Stimulated activated effector memory CD8-positive, alpha-beta T cell treated with anti-CD3 and anti-CD28 coated beads, Interleukin-12 subunit alpha, Interleukin-12 subunit beta, amount 100 ng/mL, for 72 hours (primary cell): ENCODE measurements at regions not wholly inside any gene's neighbourhood (a gene's known extent, or its start where the extent isn't known, plus 50 kb on each side); places are given as distances from the start of the nearest gene placed in this dataset.

Experiments used
- ATAC-seq: fragments of 150-1000 bp; cut with Tn5 transposase; 2 replicates; pipeline ENCODE4 v1.10.0; 2021
- DNase-seq, 2 donors: peaks; one replicate each; pipeline ENCODE4 v3.0.0; 2021 to 2022; ENCODE audit warnings: low spot score in 2 of 2
- H3K27ac Mint-ChIP-seq: one replicate; pipeline ENCODE4 v1.8.0; 2022; ENCODE audit warnings: mild to moderate bottlenecking, mixed read lengths
- H3K36me3 Mint-ChIP-seq: one replicate; pipeline ENCODE4 v1.8.0; 2022; ENCODE audit warnings: mild to moderate bottlenecking, mixed read lengths
- H3K4me1 Mint-ChIP-seq: one replicate; pipeline ENCODE4 v1.8.0; 2022; ENCODE audit warnings: mixed read lengths
- H3K4me3 Mint-ChIP-seq: one replicate; pipeline ENCODE4 v1.8.0; 2022; ENCODE audit warnings: mild to moderate bottlenecking, mixed read lengths
- H3K9me3 Mint-ChIP-seq: one replicate; pipeline ENCODE4 v1.8.0; 2022; ENCODE audit warnings: mixed read lengths

GRCh38 chr6:14451594-14452374 lies 334.2 kb downstream of the CD83 start:
- peak overlapping the region; percentile 92 for H3K27ac Mint-ChIP-seq
- H3K36me3 Mint-ChIP-seq, result peaks cover 16% of the 10 kb centered on the region
- DNase-seq, result no peak
- no peaks in the 10 kb centered on the region for H3K9me3 Mint-ChIP-seq
- peaks cover 51% of the 10 kb centered on the region for H3K4me1 Mint-ChIP-seq
- no peak for ATAC-seq
- no peak overlapping the region for H3K4me3 Mint-ChIP-seq

GRCh38 chr6:14452567-14453527 lies 335.3 kb downstream of the CD83 start:
- Mint-ChIP-seq H3K4me1 (peaks cover 51% of the 10 kb centered on the region), H3K27ac (peak overlapping the region; percentile 92), H3K36me3 (peaks cover 16% of the 10 kb centered on the region), H3K4me3 (peak overlapping the region; percentile 59), H3K9me3 (no peaks in the 10 kb centered on the region)
- DNase-seq (peak; percentile 16 to 77), ATAC-seq (peak; percentile 93)

- Mint-ChIP-seq H3K27ac (peak overlapping the region; percentile 92), H3K36me3 (peaks cover 16% of the 10 kb centered on the region), H3K4me1 (peaks cover 51% of the 10 kb centered on the region), H3K4me3 (peak overlapping the region; percentile 59), H3K9me3 (no peaks in the 10 kb centered on the region)
- DNase-seq, result peak in 1 of 2 donors; percentile 56
- ATAC-seq, result peak; percentile 53
Observed at GRCh38 chr6:14453712-14454472, 336.3 kb downstream of the CD83 start.

DNA sequence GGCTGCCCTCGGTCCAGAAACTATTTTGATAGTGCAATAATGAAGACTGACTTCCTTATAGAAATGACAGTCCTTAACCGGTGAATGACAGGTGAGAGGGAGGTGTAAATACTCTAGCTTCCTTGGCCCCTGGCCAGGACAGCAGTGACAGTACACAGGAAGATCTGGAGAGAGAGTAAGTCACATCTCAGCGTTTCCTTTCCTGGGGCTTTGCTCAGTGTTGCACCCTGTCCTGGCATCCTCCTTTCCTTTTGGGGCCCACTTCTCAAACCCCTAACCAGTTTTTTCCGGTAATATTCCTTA lies 336.9 kb downstream of the CD83 start:
- H3K4me3 Mint-ChIP-seq, result no peak overlapping the region
- ATAC-seq (peak; percentile 42), DNase-seq (peak in 1 of 2 donors; percentile 59)

DNA sequence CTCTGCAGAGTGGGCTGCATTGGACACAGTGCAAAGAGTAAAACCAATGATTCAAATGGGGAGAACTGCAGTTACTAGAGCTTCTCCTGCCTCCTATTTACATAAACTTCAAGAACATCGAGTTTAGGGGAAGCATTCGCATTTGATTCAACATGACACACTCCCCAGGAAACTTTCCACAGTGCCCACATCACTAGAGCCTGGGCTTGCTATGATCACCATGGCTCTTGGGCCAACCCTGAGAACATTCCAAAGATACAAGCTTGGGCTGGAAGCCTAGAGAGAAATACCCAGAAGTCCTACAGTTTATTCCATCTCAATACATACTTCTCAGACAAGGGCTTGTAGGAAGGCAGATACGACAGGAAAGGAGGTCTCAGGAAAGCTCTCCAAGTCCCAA lies 337.9 kb downstream of the CD83 start:
- Mint-ChIP-seq H3K4me1 (peaks cover 38% of the 10 kb centered on the region), H3K36me3 (peaks cover 16% of the 10 kb centered on the region), H3K9me3 (no peaks in the 10 kb centered on the region), H3K27ac (peak overlapping the region; percentile 67), H3K4me3 (no peak overlapping the region)
- DNase-seq, result no peak
- no peak for ATAC-seq

More for the DNA sequence above, 336.9 kb downstream of the CD83 start:
- peaks cover 16% of the 10 kb centered on the region for H3K36me3 Mint-ChIP-seq
- H3K9me3 Mint-ChIP-seq, result no peaks in the 10 kb centered on the region
- H3K4me1 Mint-ChIP-seq, result peaks cover 48% of the 10 kb centered on the region
- peak overlapping the region; percentile 67 for H3K27ac Mint-ChIP-seq

DNA sequence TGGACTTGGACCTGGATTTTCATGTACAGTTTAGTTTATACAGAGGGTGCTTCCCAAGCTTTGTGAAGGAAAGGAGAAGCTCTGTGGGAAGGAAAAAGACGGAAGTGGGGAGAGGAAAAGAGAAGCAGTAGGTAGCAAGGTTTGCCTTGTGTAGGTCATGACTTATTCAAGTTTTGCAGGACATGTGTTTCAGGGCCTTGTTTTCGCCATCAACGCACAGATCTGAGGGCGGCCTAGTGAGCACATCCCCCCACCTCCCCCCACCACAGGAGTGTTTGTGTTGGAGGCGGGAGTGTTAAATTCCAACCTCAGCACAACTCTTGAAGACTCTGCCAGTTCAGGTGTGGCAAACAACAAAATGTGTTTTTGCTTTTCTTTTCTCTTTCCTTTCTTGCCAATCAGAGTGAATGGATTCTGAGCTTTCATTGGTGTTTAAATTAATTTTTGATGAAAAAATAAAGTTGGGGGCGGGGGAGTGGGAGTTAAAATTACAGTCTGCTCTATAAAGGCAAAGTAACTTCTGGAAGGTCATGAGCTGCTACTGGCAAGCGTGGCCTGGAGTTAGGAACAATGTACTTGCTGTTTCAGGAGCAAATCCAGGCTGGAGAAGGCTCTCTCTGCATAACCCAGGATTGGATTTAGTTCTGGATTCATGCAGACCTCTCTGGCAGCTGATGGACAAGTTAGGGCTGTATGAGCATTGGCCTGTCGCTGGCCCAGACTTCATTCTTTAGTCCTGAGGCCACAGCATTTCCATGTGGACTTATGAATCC lies 338.5 kb downstream of the CD83 start:
- Mint-ChIP-seq H3K27ac (no peak overlapping the region), H3K4me3 (no peak overlapping the region), H3K4me1 (peaks cover 38% of the 10 kb centered on the region)

GRCh38 chr6:14456941-14457340 lies 339.4 kb downstream of the CD83 start:
- DNase-seq (no peak), ATAC-seq (no peak)
- Mint-ChIP-seq H3K4me1 (peaks cover 38% of the 10 kb centered on the region), H3K4me3 (no peak overlapping the region), H3K9me3 (no peaks in the 10 kb centered on the region), H3K36me3 (peaks cover 6% of the 10 kb centered on the region), H3K27ac (no peak overlapping the region)

More for the DNA sequence above, 338.5 kb downstream of the CD83 start:
- H3K9me3 Mint-ChIP-seq, result no peaks in the 10 kb centered on the region
- H3K36me3 Mint-ChIP-seq, result peaks cover 11% of the 10 kb centered on the region
- DNase-seq (no peak), ATAC-seq (no peak)

DNA sequence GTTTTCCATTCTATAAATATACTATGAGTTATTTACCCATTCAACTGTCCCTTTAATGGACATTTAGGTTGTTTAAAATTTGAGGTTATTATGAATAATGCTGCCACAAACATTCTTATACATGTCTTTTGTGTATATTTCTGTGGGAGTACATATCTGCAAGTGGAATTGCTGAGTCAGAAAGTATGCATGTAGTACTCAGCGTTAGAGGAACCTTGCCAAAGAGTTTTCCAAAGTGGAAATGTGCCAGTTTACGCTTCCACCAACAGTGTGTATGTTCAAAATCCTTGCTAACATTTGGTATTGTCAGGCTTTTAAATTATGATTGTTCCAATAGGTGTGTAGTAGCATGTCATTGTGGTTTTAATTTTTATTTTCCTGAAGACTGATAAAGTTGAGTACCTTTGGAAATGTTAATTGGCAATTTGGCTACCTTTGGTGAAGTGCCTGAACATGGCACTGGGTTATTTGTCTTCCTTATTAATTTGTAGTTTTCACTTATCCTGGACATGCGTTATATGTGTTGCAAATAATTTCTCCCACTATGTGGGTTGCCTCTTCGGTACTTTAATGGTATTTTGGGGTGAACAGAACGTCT lies 341.2 kb downstream of the CD83 start:
- Mint-ChIP-seq H3K27ac (no peak overlapping the region), H3K4me3 (no peak overlapping the region), H3K36me3 (no peaks in the 10 kb centered on the region), H3K9me3 (no peaks in the 10 kb centered on the region), H3K4me1 (peaks cover 22% of the 10 kb centered on the region)
- ATAC-seq (no peak), DNase-seq (no peak)

DNA sequence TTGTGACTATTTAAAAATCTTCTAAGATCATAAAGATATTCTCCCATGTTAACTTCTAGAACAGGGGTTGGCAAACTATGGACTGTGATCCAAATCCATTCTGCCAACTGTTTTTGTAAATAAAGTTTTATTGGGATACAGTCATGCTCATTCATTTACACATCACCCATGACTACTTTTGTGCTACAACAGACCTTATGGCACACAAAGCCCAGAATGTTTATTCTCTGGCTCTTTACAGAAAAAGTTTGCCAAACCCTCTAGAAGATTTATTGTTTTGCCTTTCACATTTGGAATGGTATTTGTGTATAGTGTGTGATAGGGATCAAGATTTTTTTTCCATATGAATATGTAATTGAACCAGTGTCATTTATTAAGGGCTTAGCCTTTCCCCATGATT lies 341.7 kb downstream of the CD83 start:
- H3K4me3 Mint-ChIP-seq, result no peak overlapping the region
- H3K4me1 Mint-ChIP-seq, result peaks cover 16% of the 10 kb centered on the region
- no peak overlapping the region for H3K27ac Mint-ChIP-seq
- DNase-seq (no peak), ATAC-seq (no peak)
- H3K36me3 Mint-ChIP-seq, result no peaks in the 10 kb centered on the region
- no peaks in the 10 kb centered on the region for H3K9me3 Mint-ChIP-seq

GRCh38 chr6:14460556-14460955 lies 343.0 kb downstream of the CD83 start:
- DNase-seq (no peak), ATAC-seq (no peak)
- no peak overlapping the region for H3K27ac Mint-ChIP-seq
- no peaks in the 10 kb centered on the region for H3K9me3 Mint-ChIP-seq
- no peak overlapping the region for H3K4me3 Mint-ChIP-seq
- no peaks in the 10 kb centered on the region for H3K36me3 Mint-ChIP-seq
- H3K4me1 Mint-ChIP-seq, result peaks cover 4% of the 10 kb centered on the region

- Mint-ChIP-seq H3K4me1 (no peaks in the 10 kb centered on the region), H3K27ac (no peak overlapping the region), H3K9me3 (no peaks in the 10 kb centered on the region), H3K36me3 (no peaks in the 10 kb centered on the region), H3K4me3 (no peak overlapping the region)
- ATAC-seq, result no peak
- no peak for DNase-seq
Observed at GRCh38 chr6:14462135-14462534, 344.6 kb downstream of the CD83 start.

DNA sequence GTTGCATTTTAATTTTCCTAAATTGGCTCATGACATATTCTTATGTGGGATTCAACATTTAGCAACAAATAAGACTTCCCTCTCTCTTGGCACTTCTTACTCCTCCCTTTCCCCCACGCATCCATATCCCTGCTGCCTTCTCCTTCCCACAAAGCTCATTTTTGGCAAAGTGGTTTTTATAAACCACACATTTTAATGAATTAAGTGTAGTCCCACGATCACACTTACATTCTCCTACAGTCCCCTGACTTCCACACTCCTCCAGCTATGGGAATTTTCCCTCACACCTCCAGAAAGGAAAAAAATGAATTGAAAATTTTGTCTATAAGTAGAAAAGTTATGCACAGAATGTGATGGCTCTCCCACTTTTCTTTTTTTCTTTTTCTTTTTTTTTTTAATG lies 345.0 kb downstream of the CD83 start:
- no peak overlapping the region for H3K27ac Mint-ChIP-seq
- no peaks in the 10 kb centered on the region for H3K36me3 Mint-ChIP-seq
- H3K9me3 Mint-ChIP-seq, result no peaks in the 10 kb centered on the region
- ATAC-seq (no peak), DNase-seq (no peak)
- no peaks in the 10 kb centered on the region for H3K4me1 Mint-ChIP-seq
- H3K4me3 Mint-ChIP-seq, result no peak overlapping the region

GRCh38 chr6:14463110-14463509 lies 345.5 kb downstream of the CD83 start:
- no peaks in the 10 kb centered on the region for H3K4me1 Mint-ChIP-seq

GRCh38 chr6:14464055-14464454 lies 346.5 kb downstream of the CD83 start:
- Mint-ChIP-seq H3K4me3 (no peak overlapping the region), H3K9me3 (no peaks in the 10 kb centered on the region), H3K4me1 (no peaks in the 10 kb centered on the region), H3K27ac (no peak overlapping the region), H3K36me3 (no peaks in the 10 kb centered on the region)
- ATAC-seq (no peak), DNase-seq (no peak)

More at GRCh38 chr6:14463110-14463509, 345.5 kb downstream of the CD83 start:
- no peak for DNase-seq
- Mint-ChIP-seq H3K4me3 (no peak overlapping the region), H3K9me3 (no peaks in the 10 kb centered on the region), H3K27ac (no peak overlapping the region), H3K36me3 (no peaks in the 10 kb centered on the region)
- ATAC-seq, result no peak
